ENCODE measurements at regions not wholly inside any gene's neighbourhood (a gene's known extent, or its start where the extent isn't known, plus 50 kb on each side); places are given as distances from the start of the nearest gene placed in this dataset.

GRCh38 chr9:89916001-89916597, 311.3 kb downstream of the GADD45G start:
- DNase-seq = peak; percentile 27

DNA sequence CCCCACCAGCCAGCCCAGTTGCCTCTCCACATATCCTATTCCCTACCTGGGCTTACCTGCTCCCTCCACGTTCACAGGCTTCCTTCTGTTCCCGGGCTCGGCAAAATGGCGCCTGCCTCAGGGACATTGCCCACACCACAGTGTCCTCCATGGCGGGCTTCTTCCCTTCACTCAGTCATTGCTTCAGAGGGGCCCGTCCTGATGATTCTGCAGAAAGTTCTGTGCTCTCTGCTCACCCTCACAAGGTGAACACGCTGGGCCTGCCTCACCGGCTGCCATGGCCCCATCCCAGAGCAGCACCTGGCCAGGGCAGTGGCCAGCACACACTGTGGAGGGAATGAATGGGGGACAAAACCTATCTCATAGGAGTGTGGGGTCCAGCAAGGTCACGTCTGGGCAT, 313.0 kb downstream of the GADD45G start:
- no peak overlapping the region for H3K4me3 ChIP-seq
- no peak for DNase-seq
- H3K9me3 ChIP-seq = no peaks in the 10 kb centered on the region
- H3K27me3 ChIP-seq = no peaks in the 10 kb centered on the region
- no peaks in the 10 kb centered on the region for H3K36me3 ChIP-seq

More at GRCh38 chr9:89916001-89916597, 311.3 kb downstream of the GADD45G start:
- Histone ChIP-seq H3K36me3 (no peaks in the 10 kb centered on the region), H3K4me3 (no peak overlapping the region), H3K9me3 (no peaks in the 10 kb centered on the region), H3K27me3 (no peaks in the 10 kb centered on the region)

DNA sequence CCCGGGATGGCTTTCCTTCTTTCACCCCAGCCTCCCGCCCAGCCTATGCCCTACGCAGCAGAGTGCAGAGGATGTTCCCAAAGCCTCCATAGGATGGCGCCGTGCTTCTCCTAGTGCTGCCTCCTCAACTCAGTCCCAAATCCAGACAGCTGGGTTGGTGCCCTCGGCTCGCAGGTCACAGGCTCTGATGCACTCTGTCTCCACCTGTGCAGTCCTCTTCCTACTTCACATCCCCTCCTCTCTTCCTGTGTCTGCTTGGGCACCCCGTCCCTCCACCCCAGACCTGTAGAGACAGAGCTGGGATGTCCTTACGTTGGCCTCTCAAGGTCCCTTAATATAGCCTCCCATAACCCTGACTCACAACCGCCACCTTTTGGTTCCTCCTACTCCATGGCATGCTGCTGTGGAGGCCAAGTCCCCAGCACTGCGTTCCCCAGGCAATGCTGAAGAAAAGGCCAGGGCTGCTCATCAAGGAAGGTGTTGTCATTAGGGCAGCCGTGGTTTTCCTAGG, 314.4 kb downstream of the GADD45G start:
- H3K36me3 ChIP-seq = no peaks in the 10 kb centered on the region
- no peak for DNase-seq
- H3K9me3 ChIP-seq = no peaks in the 10 kb centered on the region
- H3K27me3 ChIP-seq = no peaks in the 10 kb centered on the region
- no peak overlapping the region for H3K4me3 ChIP-seq

DNA sequence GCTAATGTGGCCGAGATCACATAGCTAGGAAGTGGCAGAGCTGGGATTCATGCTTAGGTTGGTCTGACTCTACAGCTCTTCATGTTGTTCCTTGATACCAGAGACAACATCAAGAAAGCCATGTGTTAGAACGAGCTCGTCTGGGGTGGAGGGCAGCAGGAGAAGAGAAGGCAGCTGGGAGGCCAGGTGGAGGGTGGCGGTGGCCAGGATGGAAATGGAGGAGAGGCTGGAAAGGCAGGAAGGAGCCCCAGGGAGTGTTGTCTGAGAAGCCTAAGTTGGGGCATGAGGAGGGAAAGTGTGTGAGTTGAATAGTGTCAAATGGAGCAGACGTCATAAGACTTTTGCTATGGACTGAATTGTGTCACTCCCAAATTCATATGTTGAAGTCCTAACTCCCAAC, 315.3 kb downstream of the GADD45G start:
- Histone ChIP-seq H3K4me3 (no peak overlapping the region), H3K27me3 (no peaks in the 10 kb centered on the region), H3K9me3 (no peaks in the 10 kb centered on the region), H3K36me3 (no peaks in the 10 kb centered on the region)
- no peak for DNase-seq

DNA sequence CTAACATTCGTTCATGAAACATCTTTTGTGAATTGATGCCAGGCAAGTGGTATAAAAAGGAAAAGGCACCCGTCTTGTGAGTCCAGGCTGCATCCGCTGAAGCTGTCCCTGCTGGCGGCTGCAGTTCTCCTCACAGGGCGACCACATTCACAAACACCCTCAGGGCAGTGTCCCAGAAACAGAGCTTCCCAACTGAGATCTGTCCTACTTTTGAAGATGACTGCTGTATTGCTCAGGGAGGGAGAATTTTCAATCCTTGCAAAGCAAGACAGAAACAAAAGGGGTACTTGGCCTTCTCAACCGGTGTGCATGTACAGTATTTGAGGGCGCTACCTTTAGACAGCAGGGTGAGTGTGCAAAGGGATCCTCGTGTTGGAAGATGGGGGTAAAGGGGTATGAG, 316.1 kb downstream of the GADD45G start:
- Histone ChIP-seq H3K36me3 (no peaks in the 10 kb centered on the region), H3K27me3 (no peaks in the 10 kb centered on the region)
- no peak for DNase-seq

DNA sequence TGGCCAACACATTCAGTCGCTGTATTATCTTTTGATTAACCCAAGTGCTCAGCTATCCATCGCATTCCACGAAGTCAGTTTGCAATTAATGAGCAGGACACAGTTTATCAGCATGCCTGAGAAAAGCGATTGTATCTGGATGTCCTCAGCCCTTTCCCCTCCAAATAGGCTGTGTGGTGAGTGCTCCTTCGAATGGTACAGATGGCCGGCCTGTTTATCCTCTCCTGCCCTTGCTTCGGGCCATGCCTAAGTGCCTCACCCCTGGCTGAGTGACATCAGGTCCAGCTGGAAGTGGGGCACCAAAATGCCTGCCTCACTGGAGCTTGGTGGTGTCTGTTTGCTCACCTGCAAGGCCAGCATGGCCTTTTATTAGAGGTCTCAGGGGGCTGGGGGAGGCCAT, 317.3 kb downstream of the GADD45G start:
- no peaks in the 10 kb centered on the region for H3K27me3 ChIP-seq
- no peaks in the 10 kb centered on the region for H3K36me3 ChIP-seq
- DNase-seq = no peak
- H3K9me3 ChIP-seq = no peaks in the 10 kb centered on the region
- no peak overlapping the region for H3K4me3 ChIP-seq

More for the DNA sequence above, 316.1 kb downstream of the GADD45G start:
- H3K9me3 ChIP-seq = no peaks in the 10 kb centered on the region
- no peak overlapping the region for H3K4me3 ChIP-seq

GRCh38 chr9:89923174-89923573, 318.4 kb downstream of the GADD45G start:
- Histone ChIP-seq H3K9me3 (no peaks in the 10 kb centered on the region), H3K4me3 (no peak overlapping the region)
- DNase-seq = no peak

DNA sequence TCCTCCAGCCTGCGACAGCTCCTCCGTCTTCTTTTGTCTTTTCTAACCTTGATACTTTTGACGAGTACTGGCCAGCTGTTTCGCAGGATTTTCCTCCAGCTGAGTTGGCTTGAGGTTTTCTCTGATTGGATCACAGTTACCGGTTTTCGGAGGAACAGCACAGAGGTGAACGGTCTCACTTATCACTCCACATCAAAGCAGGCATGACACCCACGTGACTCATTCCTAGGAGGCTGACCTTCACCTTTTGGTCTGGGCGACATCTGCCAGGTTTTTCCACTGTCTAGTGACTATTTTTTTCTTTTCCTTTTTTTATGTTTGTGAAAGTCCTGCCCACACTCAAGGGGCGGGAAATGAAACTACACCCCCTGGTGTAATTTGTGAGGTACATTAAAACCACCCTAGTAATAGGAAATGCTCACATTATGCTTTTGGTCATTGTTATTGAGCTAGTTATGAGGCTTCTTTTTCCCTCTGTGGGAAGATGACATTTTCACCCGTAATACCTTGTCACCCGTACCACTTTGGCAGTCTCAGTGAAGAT, 319.2 kb downstream of the GADD45G start:
- Histone ChIP-seq H3K27me3 (no peaks in the 10 kb centered on the region), H3K36me3 (no peaks in the 10 kb centered on the region), H3K4me3 (no peak overlapping the region), H3K9me3 (no peaks in the 10 kb centered on the region)
- peak; percentile 9 for DNase-seq

More at GRCh38 chr9:89923174-89923573, 318.4 kb downstream of the GADD45G start:
- Histone ChIP-seq H3K36me3 (no peaks in the 10 kb centered on the region), H3K27me3 (no peaks in the 10 kb centered on the region)

DNA sequence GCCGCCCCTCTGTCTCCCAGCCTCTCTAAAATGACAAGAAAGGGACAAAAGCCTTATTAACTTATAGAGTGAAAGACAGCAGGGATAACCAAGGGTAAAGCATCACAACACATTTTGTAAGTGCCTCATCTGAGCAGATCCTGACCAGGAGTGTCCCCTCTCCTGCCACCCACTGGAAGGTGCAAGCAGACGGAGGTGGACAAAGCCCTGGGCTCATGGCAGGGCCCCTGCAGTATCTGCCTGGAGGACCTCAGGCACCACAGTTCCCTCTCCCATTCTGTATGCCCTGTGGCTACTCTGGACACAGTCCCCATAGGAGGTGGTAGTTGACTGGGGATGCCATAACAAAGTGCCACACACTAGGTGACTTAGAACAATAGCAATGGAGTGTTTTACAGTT, 319.8 kb downstream of the GADD45G start:
- H3K36me3 ChIP-seq = no peaks in the 10 kb centered on the region
- no peaks in the 10 kb centered on the region for H3K9me3 ChIP-seq
- no peaks in the 10 kb centered on the region for H3K27me3 ChIP-seq
- no peak for DNase-seq
- no peak overlapping the region for H3K4me3 ChIP-seq

DNA sequence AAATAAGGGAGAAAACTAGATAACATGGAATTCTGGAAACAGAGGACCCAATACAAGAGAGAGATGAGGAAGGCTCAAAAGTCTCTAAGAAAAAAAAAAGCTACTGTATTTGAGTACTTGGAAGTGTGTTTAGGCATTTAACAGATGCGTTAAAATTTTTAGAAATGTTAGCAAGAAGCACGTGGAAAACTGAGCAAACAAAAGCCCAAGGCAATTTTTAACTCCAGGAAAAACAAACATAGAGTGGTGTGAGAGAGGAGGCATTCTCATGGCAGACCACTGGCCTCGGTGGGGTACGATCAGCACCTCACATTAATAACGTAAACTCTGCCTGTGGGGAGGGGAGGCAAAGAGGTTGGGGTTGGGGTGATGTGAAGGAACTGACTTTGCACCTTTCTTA, 321.4 kb downstream of the GADD45G start:
- Histone ChIP-seq H3K36me3 (no peaks in the 10 kb centered on the region), H3K9me3 (no peaks in the 10 kb centered on the region), H3K4me3 (no peak overlapping the region), H3K27me3 (no peaks in the 10 kb centered on the region)
- DNase-seq = no peak

DNA sequence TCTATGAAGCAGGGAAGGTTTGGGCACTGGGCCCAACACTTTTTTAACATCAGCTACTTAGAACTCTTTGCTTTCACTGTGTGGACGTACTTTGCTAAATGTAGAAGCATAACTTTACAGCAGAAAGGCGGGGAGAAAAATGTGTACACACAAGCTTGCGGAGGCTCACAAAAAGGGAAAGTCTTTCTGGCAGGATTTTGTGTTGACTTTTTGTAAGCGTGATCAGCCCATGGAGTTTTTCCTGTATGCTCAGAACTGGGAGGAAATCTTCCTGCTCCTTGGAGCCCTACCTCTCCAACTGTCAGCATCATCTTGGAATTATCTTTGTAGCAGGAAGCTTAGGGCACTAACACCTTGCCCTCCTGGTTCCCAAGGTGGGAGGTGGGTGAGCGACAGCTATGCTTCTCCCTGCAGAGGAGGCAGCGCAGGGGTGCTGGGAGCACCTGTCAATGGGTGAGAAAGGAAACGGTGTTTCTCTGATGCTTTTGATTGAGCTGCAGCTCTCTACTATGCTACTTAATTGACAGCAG, 321.9 kb downstream of the GADD45G start:
- Histone ChIP-seq H3K27me3 (no peaks in the 10 kb centered on the region), H3K4me3 (no peak overlapping the region), H3K36me3 (no peaks in the 10 kb centered on the region), H3K9me3 (no peaks in the 10 kb centered on the region)
- DNase-seq = no peak

DNA sequence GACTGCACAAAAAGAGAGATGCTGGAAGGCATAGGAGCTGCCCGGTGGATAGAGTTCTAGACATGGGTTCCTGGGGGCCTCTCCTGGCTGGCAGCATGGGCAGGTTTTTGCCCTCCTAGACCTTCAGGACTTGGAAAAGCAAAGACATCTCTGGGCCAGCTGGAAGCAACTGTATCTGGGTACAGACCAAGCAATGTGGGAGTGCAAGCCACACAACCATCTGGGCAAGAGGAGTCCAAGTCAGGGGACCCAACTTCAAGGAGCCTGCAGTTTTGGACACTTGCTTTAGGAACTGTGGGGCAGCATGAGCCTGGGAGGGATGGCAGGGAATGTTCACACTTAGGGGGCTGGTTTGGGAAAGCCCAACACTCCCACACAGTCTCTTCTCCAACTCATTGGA, 323.3 kb downstream of the GADD45G start:
- Histone ChIP-seq H3K36me3 (no peaks in the 10 kb centered on the region), H3K9me3 (no peaks in the 10 kb centered on the region), H3K27me3 (no peaks in the 10 kb centered on the region), H3K4me3 (no peak overlapping the region)
- DNase-seq = no peak

GRCh38 chr9:89928521-89929275, 323.9 kb downstream of the GADD45G start:
- no peaks in the 10 kb centered on the region for H3K27me3 ChIP-seq
- H3K36me3 ChIP-seq = no peaks in the 10 kb centered on the region
- H3K9me3 ChIP-seq = no peaks in the 10 kb centered on the region
- no peak for DNase-seq
- no peak overlapping the region for H3K4me3 ChIP-seq

DNA sequence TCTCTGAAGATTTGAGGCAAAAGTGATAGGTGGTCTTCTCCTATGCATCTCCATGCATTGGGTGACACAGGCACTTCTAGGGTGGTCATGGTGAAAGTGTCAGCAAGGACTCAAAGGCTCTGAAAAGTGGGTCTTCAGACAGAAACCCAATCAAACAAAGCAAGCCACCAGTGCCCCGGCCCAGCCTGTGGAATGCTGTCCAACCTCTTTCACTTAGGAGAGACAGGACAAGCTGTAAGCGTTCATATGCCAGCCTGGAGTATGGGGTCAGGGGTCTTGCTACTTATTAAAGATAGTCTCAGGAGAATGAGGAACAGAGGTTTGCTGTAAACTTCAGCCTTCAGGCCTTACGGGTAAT, 324.5 kb downstream of the GADD45G start:
- H3K4me3 ChIP-seq = no peak overlapping the region
- no peak for DNase-seq
- H3K27me3 ChIP-seq = no peaks in the 10 kb centered on the region
- H3K9me3 ChIP-seq = no peaks in the 10 kb centered on the region
- H3K36me3 ChIP-seq = no peaks in the 10 kb centered on the region

- Histone ChIP-seq H3K4me3 (no peak overlapping the region), H3K36me3 (no peaks in the 10 kb centered on the region), H3K9me3 (no peaks in the 10 kb centered on the region), H3K27me3 (no peaks in the 10 kb centered on the region)
- DNase-seq = peak; percentile 55
Observed at GRCh38 chr9:89929673-89930480, 325.1 kb downstream of the GADD45G start.

DNA sequence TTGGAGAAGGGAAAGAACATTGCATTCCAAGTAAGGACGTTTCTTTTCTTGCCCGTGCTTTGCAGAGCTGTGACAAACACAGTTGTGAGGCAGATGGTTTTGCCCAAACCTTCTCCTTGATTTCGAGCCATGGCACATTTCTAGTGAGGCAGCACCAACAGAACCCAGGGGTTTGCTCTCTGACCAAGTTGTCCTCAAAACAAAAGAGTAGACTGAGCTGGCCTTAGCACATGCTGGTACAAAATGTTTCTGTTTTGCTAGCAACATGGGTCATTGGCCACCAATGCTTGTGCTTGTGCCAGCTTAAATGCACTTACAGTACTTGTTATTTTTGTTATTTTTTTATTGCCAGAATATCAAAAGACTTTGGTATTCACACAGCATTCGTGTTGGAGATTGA, 328.8 kb downstream of the GADD45G start:
- Histone ChIP-seq H3K36me3 (no peaks in the 10 kb centered on the region), H3K27me3 (no peaks in the 10 kb centered on the region), H3K9me3 (no peaks in the 10 kb centered on the region), H3K4me3 (no peak overlapping the region)
- DNase-seq = no peak

GRCh38 chr9:89935115-89935514, 330.3 kb downstream of the GADD45G start:
- DNase-seq = no peak
- H3K4me3 ChIP-seq = no peak overlapping the region
- no peaks in the 10 kb centered on the region for H3K9me3 ChIP-seq
- no peaks in the 10 kb centered on the region for H3K36me3 ChIP-seq
- H3K27me3 ChIP-seq = no peaks in the 10 kb centered on the region
